Gastrocnemius medialis (tissue), 4 donors: ENCODE measurements at regions not wholly inside any gene's neighbourhood (a gene's known extent, or its start where the extent isn't known, plus 50 kb on each side); places are given as distances from the start of the nearest gene placed in this dataset.
"Not testable (repeated sequence)": the region's sequence is repeated elsewhere in the genome, so short reads cannot be mapped to it uniquely, and the experiment has no call there.

ENCODE experiments used
- ATAC-seq, 2 donors: fragments of 150-250 bp; one replicate each; pipeline ENCODE4 v1.9.1; 2016
- DNase-seq, 2 donors: peaks; one replicate each; pipeline ENCODE4 v3.0.0-alpha.2; 2019
- H3K27ac ChIP-seq, 4 donors: fragments of 200-600 bp; sonication (generic); 1 replicate in 1 of 4; 2 replicates in 3 of 4; pipeline ENCODE4 v1.5.1; 2016 to 2018; ENCODE audit warnings: mild to moderate bottlenecking in 2 of 4, moderate library complexity in 1 of 4
- H3K27me3 ChIP-seq, 3 donors: fragments of 200-600 bp; sonication (generic) in 2 of 3; 1 replicate in 1 of 3; 2 replicates in 2 of 3; pipeline versions ENCODE4 v1.5.1 to v1.6.0; 2016 to 2019; ENCODE audit warnings: mild to moderate bottlenecking in 1 of 3, moderate library complexity in 1 of 3
- H3K36me3 ChIP-seq, 2 donors: fragments of 200-600 bp; sonication (generic) in 1 of 2; one replicate each; pipeline ENCODE4 v1.5.1; 2017 to 2018
- H3K4me1 ChIP-seq, 2 donors: fragments of 200-600 bp; sonication (generic) in 1 of 2; one replicate each; pipeline ENCODE4 v1.5.1; 2016 to 2017; ENCODE audit warnings: mild to moderate bottlenecking in 2 of 2
- H3K4me3 ChIP-seq, 4 donors: fragments of 200-600 bp; sonication (generic) in 3 of 4; 1 replicate in 1 of 4; 2 replicates in 3 of 4; pipeline ENCODE4 v1.5.1; 2016 to 2019; ENCODE audit warnings: mild to moderate bottlenecking in 2 of 4
- H3K9me3 ChIP-seq, 3 donors: fragments of 200-600 bp; sonication (generic) in 2 of 3; 1 replicate in 1 of 3; 2 replicates in 2 of 3; pipeline ENCODE4 v1.5.1; 2016 to 2019
- POLR2A ChIP-seq, 2 donors: fragments of 450-650 bp; IDR thresholded peaks; one replicate each; pipeline ENCODE4 v1.6.1; 2017; ENCODE audit warnings: antibody characterized with exemption in 2 of 2, mild to moderate bottlenecking in 2 of 2, moderate library complexity in 2 of 2
- in situ Hi-C, 4 donors: fragments of 200-750 bp; cut with MboI; loops; one replicate each; pipeline versions ENCODE4 v1.15.0 to v1.8.0; 2017; ENCODE audit warnings: low sequenced_read_pairs in 4 of 4
- intact Hi-C: fragments of 100-400 bp; cut with DNase I; formaldehyde crosslinking; loops from one replicate; pipeline ENCODE4 v1.15.1; 2023; ENCODE audit warnings: low total_unique reads
- TF ChIP-seq, protein P1 (sequence below), 5 experiments: fragments of 450-650 bp in 3 of 5; fragments of 200-600 bp in 2 of 5; sonication (generic) in 2 of 5; IDR thresholded peaks in 4 of 5; conservative IDR thresholded peaks in 1 of 5; 1 replicate in 4 of 5; 2 replicates in 1 of 5; pipeline ENCODE4 v1.5.1; 2016 to 2019; ENCODE audit warnings: antibody characterized with exemption in 5 of 5, mild to moderate bottlenecking in 3 of 5, moderate library complexity in 3 of 5

DNA sequence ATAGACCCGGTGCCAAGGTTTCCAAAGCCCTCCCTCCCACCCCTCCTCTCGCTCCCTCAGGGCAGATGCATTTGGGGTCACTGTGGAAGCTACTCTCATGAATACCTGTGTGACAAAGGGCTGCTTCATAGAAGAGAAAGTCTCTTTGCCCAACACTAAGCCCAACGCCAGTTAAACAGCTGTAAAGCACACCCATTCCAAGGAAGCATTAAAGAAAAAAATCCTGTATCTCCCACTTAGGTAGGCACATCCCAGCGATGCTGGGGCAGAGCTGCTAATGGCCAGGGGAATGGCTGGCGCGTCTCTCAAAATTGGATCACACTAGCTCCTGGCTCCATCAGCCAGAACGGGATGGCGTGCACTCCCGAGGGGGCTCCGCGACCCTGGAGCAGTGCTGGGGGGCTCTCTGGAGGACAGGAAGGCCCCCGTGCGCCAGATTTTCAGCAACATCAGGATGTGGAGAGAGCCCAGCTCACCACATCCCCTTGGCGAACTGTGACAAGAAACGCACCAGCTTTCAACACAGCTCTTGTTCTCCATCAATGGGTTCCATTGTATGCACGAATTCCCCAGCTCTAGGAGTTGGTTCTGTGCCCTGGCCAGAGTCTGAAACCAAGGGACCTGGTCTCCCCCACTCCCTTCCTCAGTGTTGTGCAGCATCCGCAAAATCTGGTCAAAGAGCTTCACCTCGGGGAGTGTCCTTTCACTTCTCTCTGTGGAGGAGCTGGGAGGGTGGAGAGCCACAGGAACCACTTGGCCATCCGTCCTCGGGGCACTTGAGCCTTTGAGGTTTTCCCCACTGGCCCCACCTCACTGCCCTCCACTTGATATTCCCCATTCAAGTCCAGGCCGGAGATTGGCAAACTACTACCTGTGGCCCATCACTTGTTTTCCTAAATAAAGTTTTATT, 74.1 kb downstream of the TFAP2C start:
- Histone ChIP-seq H3K27ac (no peak overlapping the region), H3K36me3 (no peaks in the 10 kb centered on the region), H3K27me3 (no peaks in the 10 kb centered on the region), H3K9me3 (no peaks in the 10 kb centered on the region), H3K4me3 (no peak overlapping the region), H3K4me1 (no peaks in the 10 kb centered on the region)
- DNase-seq (no peak), ATAC-seq (no peak)
- no peak for TF ChIP-seq POLR2A (IDR thresholded peaks at IDR 0.05)
- TF ChIP-seq, protein P1, sequence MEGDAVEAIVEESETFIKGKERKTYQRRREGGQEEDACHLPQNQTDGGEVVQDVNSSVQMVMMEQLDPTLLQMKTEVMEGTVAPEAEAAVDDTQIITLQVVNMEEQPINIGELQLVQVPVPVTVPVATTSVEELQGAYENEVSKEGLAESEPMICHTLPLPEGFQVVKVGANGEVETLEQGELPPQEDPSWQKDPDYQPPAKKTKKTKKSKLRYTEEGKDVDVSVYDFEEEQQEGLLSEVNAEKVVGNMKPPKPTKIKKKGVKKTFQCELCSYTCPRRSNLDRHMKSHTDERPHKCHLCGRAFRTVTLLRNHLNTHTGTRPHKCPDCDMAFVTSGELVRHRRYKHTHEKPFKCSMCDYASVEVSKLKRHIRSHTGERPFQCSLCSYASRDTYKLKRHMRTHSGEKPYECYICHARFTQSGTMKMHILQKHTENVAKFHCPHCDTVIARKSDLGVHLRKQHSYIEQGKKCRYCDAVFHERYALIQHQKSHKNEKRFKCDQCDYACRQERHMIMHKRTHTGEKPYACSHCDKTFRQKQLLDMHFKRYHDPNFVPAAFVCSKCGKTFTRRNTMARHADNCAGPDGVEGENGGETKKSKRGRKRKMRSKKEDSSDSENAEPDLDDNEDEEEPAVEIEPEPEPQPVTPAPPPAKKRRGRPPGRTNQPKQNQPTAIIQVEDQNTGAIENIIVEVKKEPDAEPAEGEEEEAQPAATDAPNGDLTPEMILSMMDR (IDR thresholded peaks at IDR 0.05 in 4 of 5, conservative IDR thresholded peaks at IDR 0.05 in 1 of 5): no peak
- intact Hi-C loops: no loop called here
- in situ Hi-C loops: no loop called here

DNA sequence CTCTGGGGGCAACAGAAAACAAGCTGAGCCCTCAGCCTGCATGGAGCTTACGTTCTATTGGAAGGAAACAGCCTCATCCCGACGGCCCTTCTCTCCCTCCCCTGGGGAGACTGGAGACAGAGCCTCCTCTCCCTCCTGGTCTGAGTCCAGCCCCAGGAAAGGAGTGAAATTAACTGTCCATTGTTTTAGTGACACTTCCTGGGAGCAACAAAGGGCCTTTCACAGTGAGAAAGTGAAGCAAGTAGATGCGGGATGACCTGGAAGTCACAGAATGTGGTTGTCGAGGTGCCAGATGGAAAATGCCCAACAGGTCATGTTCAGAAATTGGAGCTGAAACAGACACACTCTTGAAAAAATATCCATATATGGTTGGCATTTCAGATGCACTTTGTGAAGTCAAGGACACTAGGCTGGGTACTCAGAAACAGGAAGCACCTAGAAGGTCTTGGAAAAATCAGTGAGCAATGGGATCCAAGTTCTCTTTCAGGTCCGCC, 77.8 kb downstream of the TFAP2C start:
- in situ Hi-C loops (no loop called here), intact Hi-C loops (no loop called here)
- no peak for TF ChIP-seq POLR2A (IDR thresholded peaks at IDR 0.05)
- TF ChIP-seq, protein P1 (IDR thresholded peaks at IDR 0.05 in 4 of 5, conservative IDR thresholded peaks at IDR 0.05 in 1 of 5): no peak
- Histone ChIP-seq H3K4me3 (no peak overlapping the region), H3K4me1 (no peaks in the 10 kb centered on the region), H3K36me3 (no peaks in the 10 kb centered on the region), H3K9me3 (no peaks in the 10 kb centered on the region), H3K27ac (no peak overlapping the region), H3K27me3 (no peaks in the 10 kb centered on the region)
- DNase-seq (no peak), ATAC-seq (no peak)

DNA sequence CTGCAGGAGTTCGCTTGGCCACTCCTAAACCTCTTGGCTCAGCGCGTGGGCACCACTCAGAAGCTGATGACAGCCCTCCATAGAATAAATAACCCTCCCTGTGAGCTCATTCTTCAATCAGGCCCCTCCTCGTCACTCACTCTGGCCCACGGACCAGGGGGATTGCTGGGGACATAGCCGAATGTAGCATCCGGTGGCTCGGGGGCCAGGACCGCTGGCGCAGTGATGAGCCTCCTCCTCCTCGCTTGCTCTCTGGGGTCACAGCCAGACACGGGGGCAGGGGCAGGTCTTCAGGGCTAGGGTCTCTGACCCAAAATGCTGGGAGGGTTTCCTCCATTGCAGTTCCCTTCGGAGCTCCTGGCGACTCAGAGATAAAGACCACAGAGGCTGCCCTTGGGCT, 79.9 kb downstream of the TFAP2C start:
- no peak for ATAC-seq
- Histone ChIP-seq H3K27ac (no peak overlapping the region), H3K4me1 (no peaks in the 10 kb centered on the region), H3K9me3 (no peaks in the 10 kb centered on the region), H3K36me3 (no peaks in the 10 kb centered on the region), H3K27me3 (no peaks in the 10 kb centered on the region), H3K4me3 (no peak overlapping the region)
- DNase-seq: no peak
- TF ChIP-seq, protein P1 (IDR thresholded peaks at IDR 0.05 in 4 of 5, conservative IDR thresholded peaks at IDR 0.05 in 1 of 5): no peak
- no peak for TF ChIP-seq POLR2A (IDR thresholded peaks at IDR 0.05)
- intact Hi-C loops (no loop called here), in situ Hi-C loops (no loop called here)

DNA sequence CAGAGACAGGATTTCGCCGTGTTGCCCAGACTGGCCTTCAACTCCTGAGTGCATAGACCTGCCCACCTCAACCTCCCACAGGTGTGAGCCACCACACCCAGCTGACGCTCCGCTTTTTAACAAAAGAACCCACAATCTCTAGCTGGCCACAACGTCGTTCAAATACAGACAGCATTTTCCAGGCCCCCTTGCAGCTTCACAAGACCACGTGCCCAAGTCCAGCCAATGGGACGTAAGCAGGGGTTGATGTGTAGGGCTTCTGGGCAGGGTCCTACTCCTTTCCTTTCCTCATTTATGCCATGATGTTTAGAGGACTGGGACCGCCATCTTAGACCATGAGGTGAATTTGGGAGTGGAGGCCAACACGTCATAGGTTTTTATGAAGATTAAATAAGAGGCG, 81.0 kb downstream of the TFAP2C start:
- H3K4me3 ChIP-seq: no peak overlapping the region
- no peak for ATAC-seq
- in situ Hi-C loops: no loop called here
- H3K27me3 ChIP-seq: no peaks in the 10 kb centered on the region
- no peaks in the 10 kb centered on the region for H3K36me3 ChIP-seq
- intact Hi-C loops: no loop called here
- TF ChIP-seq POLR2A (IDR thresholded peaks at IDR 0.05): no peak
- TF ChIP-seq, protein P1 (IDR thresholded peaks at IDR 0.05 in 4 of 5, conservative IDR thresholded peaks at IDR 0.05 in 1 of 5): no peak
- no peak for DNase-seq
- H3K27ac ChIP-seq: no peak overlapping the region
- H3K4me1 ChIP-seq: no peaks in the 10 kb centered on the region
- no peaks in the 10 kb centered on the region for H3K9me3 ChIP-seq

DNA sequence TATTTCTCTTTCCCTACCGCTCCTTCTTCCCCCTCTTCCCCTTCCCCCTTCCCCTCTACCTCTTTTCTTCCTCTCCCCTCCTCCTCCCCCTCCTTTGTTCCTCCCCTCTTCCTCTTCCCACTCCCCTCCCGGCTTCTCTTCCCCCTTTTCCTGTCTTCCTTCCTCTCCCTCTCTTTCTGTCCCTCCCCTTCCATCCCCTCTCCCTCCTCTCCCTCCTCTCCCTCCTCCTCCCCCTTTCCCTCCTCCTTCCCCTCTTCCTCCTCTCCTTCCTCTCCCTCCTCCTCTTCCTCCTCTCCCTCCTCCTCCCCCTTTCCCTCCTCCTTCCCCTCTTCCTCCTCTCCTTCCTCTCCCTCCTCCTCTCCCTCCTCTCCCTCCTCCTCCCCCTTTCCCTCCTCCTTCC, 81.5 kb downstream of the TFAP2C start:
- H3K27me3 ChIP-seq, H3K36me3 ChIP-seq, H3K27ac ChIP-seq, H3K4me3 ChIP-seq, intact Hi-C loops, H3K9me3 ChIP-seq, H3K4me1 ChIP-seq, ATAC-seq, in situ Hi-C loops, DNase-seq: not testable (repeated sequence)
